Ishikawa (cell line): ENCODE measurements at regions not wholly inside any gene's neighbourhood (a gene's known extent, or its start where the extent isn't known, plus 50 kb on each side); places are given as distances from the start of the nearest gene placed in this dataset.

Source experiments
- CREB1 ChIP-seq: IDR thresholded peaks from 2 replicates; pipeline ENCODE4 v1.6.1; 2012; ENCODE audit warnings: low read depth
- EGR1 ChIP-seq: IDR thresholded peaks from 2 replicates; pipeline ENCODE4 v1.6.1; 2012
- EP300 ChIP-seq: IDR thresholded peaks from 2 replicates; pipeline ENCODE4 v1.6.1; 2012; ENCODE audit warnings: borderline replicate concordance
- FOXM1 ChIP-seq: IDR thresholded peaks from 2 replicates; pipeline ENCODE4 v1.6.1; 2012; ENCODE audit warnings: low read depth, borderline replicate concordance
- RAD21 ChIP-seq: IDR thresholded peaks from 2 replicates; pipeline ENCODE4 v1.6.1; 2012; ENCODE audit warnings: low read depth
- TAF1 ChIP-seq: IDR thresholded peaks from 2 replicates; pipeline ENCODE4 v1.6.1; 2012; ENCODE audit warnings: low read depth, mild to moderate bottlenecking
- TCF12 ChIP-seq: IDR thresholded peaks from 2 replicates; pipeline ENCODE4 v1.6.1; 2012; ENCODE audit warnings: low read depth
- TEAD4 ChIP-seq: IDR thresholded peaks from 2 replicates; pipeline ENCODE4 v1.6.1; 2012
- USF1 ChIP-seq: IDR thresholded peaks from 2 replicates; pipeline ENCODE4 v1.6.1; 2012
- YY1 ChIP-seq: IDR thresholded peaks from 2 replicates; pipeline ENCODE4 v1.6.1; 2012; ENCODE audit warnings: low read depth
- ZBTB7A ChIP-seq: IDR thresholded peaks from 2 replicates; pipeline ENCODE4 v1.6.1; 2012; ENCODE audit warnings: low read depth
- TF ChIP-seq, protein P1 (sequence below): IDR thresholded peaks from 2 replicates; pipeline ENCODE4 v1.6.1; 2012
- TF ChIP-seq, protein P2 (sequence below): IDR thresholded peaks from 2 replicates; pipeline ENCODE4 v1.6.1; 2012; ENCODE audit warnings: low read depth, mild to moderate bottlenecking

DNA sequence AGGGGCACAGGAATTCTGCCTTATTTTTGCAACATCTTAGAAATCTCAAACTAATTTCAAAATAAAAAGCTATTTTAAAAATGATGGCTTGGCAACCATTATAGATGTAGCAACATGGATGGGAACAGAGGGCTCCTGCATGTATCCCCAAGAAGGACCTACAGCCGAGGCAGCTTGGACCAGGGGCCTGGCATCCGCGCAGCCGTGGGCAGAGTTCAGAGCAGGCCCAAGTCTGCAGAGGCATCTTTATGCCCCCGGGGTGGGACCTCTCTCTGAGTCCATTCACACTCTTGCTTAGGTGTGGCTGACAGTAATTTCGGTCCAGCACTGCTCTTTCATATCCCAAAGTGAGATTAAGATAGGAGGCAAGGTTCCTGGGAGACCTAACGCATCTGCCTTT, 425.8 kb upstream of the MYT1L start:
- TF ChIP-seq, protein P1, sequence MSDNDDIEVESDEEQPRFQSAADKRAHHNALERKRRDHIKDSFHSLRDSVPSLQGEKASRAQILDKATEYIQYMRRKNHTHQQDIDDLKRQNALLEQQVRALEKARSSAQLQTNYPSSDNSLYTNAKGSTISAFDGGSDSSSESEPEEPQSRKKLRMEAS: no peak
- no peak for TF ChIP-seq USF1
- TF ChIP-seq, protein P2, sequence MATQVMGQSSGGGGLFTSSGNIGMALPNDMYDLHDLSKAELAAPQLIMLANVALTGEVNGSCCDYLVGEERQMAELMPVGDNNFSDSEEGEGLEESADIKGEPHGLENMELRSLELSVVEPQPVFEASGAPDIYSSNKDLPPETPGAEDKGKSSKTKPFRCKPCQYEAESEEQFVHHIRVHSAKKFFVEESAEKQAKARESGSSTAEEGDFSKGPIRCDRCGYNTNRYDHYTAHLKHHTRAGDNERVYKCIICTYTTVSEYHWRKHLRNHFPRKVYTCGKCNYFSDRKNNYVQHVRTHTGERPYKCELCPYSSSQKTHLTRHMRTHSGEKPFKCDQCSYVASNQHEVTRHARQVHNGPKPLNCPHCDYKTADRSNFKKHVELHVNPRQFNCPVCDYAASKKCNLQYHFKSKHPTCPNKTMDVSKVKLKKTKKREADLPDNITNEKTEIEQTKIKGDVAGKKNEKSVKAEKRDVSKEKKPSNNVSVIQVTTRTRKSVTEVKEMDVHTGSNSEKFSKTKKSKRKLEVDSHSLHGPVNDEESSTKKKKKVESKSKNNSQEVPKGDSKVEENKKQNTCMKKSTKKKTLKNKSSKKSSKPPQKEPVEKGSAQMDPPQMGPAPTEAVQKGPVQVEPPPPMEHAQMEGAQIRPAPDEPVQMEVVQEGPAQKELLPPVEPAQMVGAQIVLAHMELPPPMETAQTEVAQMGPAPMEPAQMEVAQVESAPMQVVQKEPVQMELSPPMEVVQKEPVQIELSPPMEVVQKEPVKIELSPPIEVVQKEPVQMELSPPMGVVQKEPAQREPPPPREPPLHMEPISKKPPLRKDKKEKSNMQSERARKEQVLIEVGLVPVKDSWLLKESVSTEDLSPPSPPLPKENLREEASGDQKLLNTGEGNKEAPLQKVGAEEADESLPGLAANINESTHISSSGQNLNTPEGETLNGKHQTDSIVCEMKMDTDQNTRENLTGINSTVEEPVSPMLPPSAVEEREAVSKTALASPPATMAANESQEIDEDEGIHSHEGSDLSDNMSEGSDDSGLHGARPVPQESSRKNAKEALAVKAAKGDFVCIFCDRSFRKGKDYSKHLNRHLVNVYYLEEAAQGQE: no peak
- TF ChIP-seq TAF1: no peak
- no peak for TF ChIP-seq EGR1
- TF ChIP-seq CREB1: no peak
- TF ChIP-seq RAD21: no peak
- TF ChIP-seq TCF12: no peak
- TF ChIP-seq YY1: no peak
- TF ChIP-seq FOXM1: no peak
- no peak for TF ChIP-seq EP300
- TF ChIP-seq ZBTB7A: no peak
- no peak for TF ChIP-seq TEAD4
